Psoas muscle (tissue), 7 donors: ENCODE measurements at regions not wholly inside any gene's neighbourhood (a gene's known extent, or its start where the extent isn't known, plus 50 kb on each side); places are given as distances from the start of the nearest gene placed in this dataset.

Experiments used
- ATAC-seq, 4 donors: fragments of 200-7000 bp; cut with Tn5 transposase; one replicate each; pipeline ENCODE4 v1.9.1; 2020; ENCODE audit warnings: moderate library complexity in 3 of 4, mild to moderate bottlenecking in 2 of 4
- DNase-seq, 2 donors: peaks; one replicate each; pipeline ENCODE4 v3.0.0-alpha.2; 2020
- H3K27ac ChIP-seq: fragments of 200-600 bp; one replicate; pipeline ENCODE4 v1.8.0; 2022
- H3K27me3 ChIP-seq, 3 donors: fragments of 200-600 bp in 1 of 3; one replicate each; pipeline versions ENCODE4 v1.6.1 to v1.8.0; 2013 to 2022; ENCODE audit warnings: low read length in 2 of 3, mild to moderate bottlenecking in 2 of 3, moderate library complexity in 1 of 3; ENCODE audit not compliant: insufficient read depth in 3 of 3
- H3K36me3 ChIP-seq, 2 donors: fragments of 200-600 bp in 1 of 2; one replicate each; pipeline versions ENCODE4 v1.6.1 to v1.8.0; 2013 to 2022; ENCODE audit warnings: low read depth in 1 of 2, mild to moderate bottlenecking in 1 of 2, moderate library complexity in 1 of 2; ENCODE audit not compliant: insufficient read depth in 1 of 2
- H3K4me1 ChIP-seq: fragments of 200-600 bp; one replicate; pipeline ENCODE4 v1.8.0; 2022
- H3K4me3 ChIP-seq: fragments of 200-600 bp; one replicate; pipeline ENCODE4 v1.8.0; 2022; ENCODE audit warnings: mild to moderate bottlenecking
- H3K9me3 ChIP-seq: fragments of 200-600 bp; one replicate; pipeline ENCODE4 v1.8.0; 2022
- CTCF ChIP-seq: fragments of 200-600 bp; IDR thresholded peaks from one replicate; pipeline ENCODE4 v1.8.0; 2022; ENCODE audit warnings: antibody characterized with exemption
- WGBS, 3 donors: extraction: QIAGEN DNeasy Blood & Tissue Kit; methylation state at CpG; one replicate each; pipeline versions ENCODE4 v1.1.6 to v1.1.7; 2013; 5-methylcytosine and 5-hydroxymethylcytosine counted together
- intact Hi-C, 2 donors: fragments of 100-400 bp; cut with DNase I; formaldehyde crosslinking; loops; one replicate each; pipeline versions ENCODE4 v1.11.0 to v1.14.2; 2022
- donor health status: healthy with polysubstance abuse.
- donor health status: DM: no; HTN: no; CAD: no; lungs with moderate emphysema.
- donor health status: Bipolar disorder and iron deficiency.
- donor health status: healthy.
- donor health status: DM: yes; HTN: yes; CAD: no.
- donor health status: DM: no; HTN: no; CAD: no.
- donor health status: DM: yes; HTN: yes; CAD: no.

- no peak for TF ChIP-seq CTCF
- intact Hi-C loops = no loop called here
- DNase-seq (no peak), ATAC-seq (no peak)
- Histone ChIP-seq H3K4me3 (no peak overlapping the region), H3K27me3 (peaks cover 0 to 4% (median 0%) of the 10 kb centered on the region in 3 donors), H3K27ac (no peak overlapping the region), H3K4me1 (no peaks in the 10 kb centered on the region), H3K36me3 (no peaks in the 10 kb centered on the region), H3K9me3 (no peaks in the 10 kb centered on the region)
- 83 to 100% (median 93%) methylated on average over 1 of the region's 1 CpG for WGBS, 3 donors
Measured at GRCh38 chr12:5148880-5149279, 105.2 kb downstream of the KCNA5 start.

- no peaks in the 10 kb centered on the region for H3K9me3 ChIP-seq
- whole genome bisulfite sequencing, 3 donors = 50 to 64% (median 57%) methylated on average over 5 of the region's 5 CpGs
- DNase-seq (no peak), ATAC-seq (no peak)
- H3K4me1 ChIP-seq = no peaks in the 10 kb centered on the region
- no peak for TF ChIP-seq CTCF
- no peak overlapping the region for H3K4me3 ChIP-seq
- H3K27me3 ChIP-seq = peaks cover 0 to 4% (median 0%) of the 10 kb centered on the region in 3 donors
- H3K36me3 ChIP-seq = no peaks in the 10 kb centered on the region
- H3K27ac ChIP-seq = no peak overlapping the region
- intact Hi-C loops = no loop called here
Measured at GRCh38 chr12:5154091-5154490, 110.4 kb downstream of the KCNA5 start.

GRCh38 chr12:5155866-5156265, 112.2 kb downstream of the KCNA5 start:
- Histone ChIP-seq H3K27me3 (peaks cover 0 to 6% (median 0%) of the 10 kb centered on the region in 3 donors), H3K9me3 (no peaks in the 10 kb centered on the region), H3K27ac (no peak overlapping the region), H3K4me3 (no peak overlapping the region), H3K36me3 (no peaks in the 10 kb centered on the region), H3K4me1 (no peaks in the 10 kb centered on the region)
- TF ChIP-seq CTCF = no peak
- ATAC-seq = no peak
- intact Hi-C loops = no loop called here
- no peak for DNase-seq
- 48 to 73% (median 50%) methylated on average over 9 of the region's 9 CpGs for WGBS, 3 donors

- no peak for TF ChIP-seq CTCF
- H3K4me3 ChIP-seq = no peak overlapping the region
- no peak for ATAC-seq
- H3K4me1 ChIP-seq = no peaks in the 10 kb centered on the region
- intact Hi-C loops = no loop called here
- H3K27ac ChIP-seq = no peak overlapping the region
- H3K9me3 ChIP-seq = no peaks in the 10 kb centered on the region
- DNase-seq = no peak
- 80 to 90% (median 88%) methylated on average over 1 of the region's 1 CpG for WGBS, 3 donors
- no peaks in the 10 kb centered on the region for H3K36me3 ChIP-seq
- H3K27me3 ChIP-seq = peaks cover 0 to 2% (median 0%) of the 10 kb centered on the region in 3 donors
Measured at GRCh38 chr12:5160827-5161226, 117.1 kb downstream of the KCNA5 start.

- 91 to 96% (median 94%) methylated on average over 3 of the region's 3 CpGs for WGBS, 3 donors
- no peaks in the 10 kb centered on the region for H3K36me3 ChIP-seq
- H3K9me3 ChIP-seq = no peaks in the 10 kb centered on the region
- intact Hi-C loops = no loop called here
- no peak overlapping the region for H3K4me3 ChIP-seq
- ATAC-seq = no peak
- TF ChIP-seq CTCF = no peak
- H3K27ac ChIP-seq = no peak overlapping the region
- DNase-seq = no peak
- H3K27me3 ChIP-seq = peaks cover 0 to 2% (median 0%) of the 10 kb centered on the region in 3 donors
- H3K4me1 ChIP-seq = no peaks in the 10 kb centered on the region
Measured at GRCh38 chr12:5163661-5164060, 120.0 kb downstream of the KCNA5 start.
